ENCODE measurements at regions not wholly inside any gene's neighbourhood (a gene's known extent, or its start where the extent isn't known, plus 50 kb on each side); places are given as distances from the start of the nearest gene placed in this dataset.

DNA sequence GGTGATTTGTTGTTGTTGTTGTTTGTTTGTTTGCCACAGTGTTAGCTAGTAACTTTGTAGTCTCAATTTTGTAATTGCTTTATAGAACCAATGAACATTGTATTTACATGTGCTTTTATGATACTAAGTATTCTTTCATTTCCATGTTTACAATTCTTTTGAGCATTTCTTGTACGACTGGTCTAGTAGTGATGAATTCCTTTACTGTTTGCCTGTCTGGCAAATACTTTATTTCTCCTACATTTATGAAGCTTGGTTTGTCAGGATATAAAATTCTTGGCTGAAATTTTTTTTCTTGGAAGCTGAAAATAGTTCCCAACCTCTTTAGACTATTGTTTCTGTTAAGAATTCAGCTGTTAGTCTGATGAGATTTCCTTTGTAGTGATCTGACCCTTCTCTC is 55.6 kb upstream of the SNCAIP start:
- Histone ChIP-seq H3K27me3 (ENCODE audit: insufficient read depth, low read length) (no peaks in the 10 kb centered on the region), H3K4ac (ENCODE audit: low read depth, low read length) (no peak overlapping the region), H4K91ac (ENCODE audit: insufficient read length, low read depth, low read length) (no peak overlapping the region), H3K79me1 (ENCODE audit: insufficient read depth, low read depth, low read length, poor library complexity, severe bottlenecking) (no peaks in the 10 kb centered on the region), H4K20me1 (ENCODE audit: control insufficient read depth, insufficient read depth, insufficient read length) (no peaks in the 10 kb centered on the region), H2BK20ac (ENCODE audit: low read depth, low read length, poor library complexity, severe bottlenecking) (no peak overlapping the region), H2BK120ac (ENCODE audit: low read depth, low read length, poor library complexity, severe bottlenecking) (no peak overlapping the region), H3K27ac (ENCODE audit: insufficient read length, low read depth, low read length) (no peak overlapping the region), H3K9me3 (ENCODE audit: control insufficient read depth, low read depth, low read length) (no peaks in the 10 kb centered on the region), H3T11ph (ENCODE audit: low read length) (no peak overlapping the region), H3K4me2 (ENCODE audit: insufficient read depth, insufficient read length, low read length) (no peak overlapping the region), H2BK15ac (ENCODE audit: low read depth, low read length) (no peak overlapping the region), H3K4me1 (ENCODE audit: insufficient read depth, low read length) (no peaks in the 10 kb centered on the region), H3K56ac (ENCODE audit: insufficient read length, low read depth, low read length) (no peak overlapping the region), H4K5ac (ENCODE audit: insufficient read length, low read depth, low read length) (no peak overlapping the region), H3K79me2 (ENCODE audit: insufficient read depth, low read length) (no peaks in the 10 kb centered on the region), H3K23me2 (ENCODE audit: insufficient read length, low read depth, low read length, poor library complexity, severe bottlenecking) (no peaks in the 10 kb centered on the region), H3K18ac (ENCODE audit: insufficient read length, low read depth, low read length) (no peak overlapping the region), H3K9ac (ENCODE audit: extremely low read depth, insufficient read length, low read length) (no peak overlapping the region), H3K23ac (ENCODE audit: insufficient read length, low read depth, low read length) (no peak overlapping the region), H4K8ac (replicated peaks; ENCODE audit: insufficient read length, low read depth, low read length) (no peak overlapping the region), H2BK12ac (ENCODE audit: insufficient read length, low read depth, low read length) (no peak overlapping the region), H3K14ac (ENCODE audit: insufficient read depth, low read length) (no peak overlapping the region), H2AK5ac (ENCODE audit: insufficient read length, low read length) (no peak overlapping the region), H2BK5ac (ENCODE audit: insufficient read length, low read length) (no peak overlapping the region), H2AFZ (ENCODE audit: low read length) (no peak overlapping the region)
- H3K4me1 Mint-ChIP-seq: peaks cover 3 to 6% of the 10 kb centered on the region in 2 experiments; a peak in 2 of 4 replicates
- H3K36me3 Mint-ChIP-seq (ENCODE audit: insufficient read depth in 1 of 3, low read depth in 3 of 3): peaks cover 0 to 33% (median 8%) of the 10 kb centered on the region in 3 experiments; a peak in 6 of 7 replicates
- peaks cover 35 to 43% of the 10 kb centered on the region in 2 experiments for H3K9me3 Mint-ChIP-seq
- no peak for DNase-seq
- no peaks in the 10 kb centered on the region; the same call in 1 of the 2 replicates for H3K27me3 Mint-ChIP-seq (ENCODE audit: low read depth)
- H3K4me3 Mint-ChIP-seq: no peak overlapping the region
- no CpG with 5 or more reads among the region's 1 CpG for WGBS (ENCODE audit: extremely low coverage, insufficient read length, low lambda C conversion rate)
- TF ChIP-seq, protein P1, sequence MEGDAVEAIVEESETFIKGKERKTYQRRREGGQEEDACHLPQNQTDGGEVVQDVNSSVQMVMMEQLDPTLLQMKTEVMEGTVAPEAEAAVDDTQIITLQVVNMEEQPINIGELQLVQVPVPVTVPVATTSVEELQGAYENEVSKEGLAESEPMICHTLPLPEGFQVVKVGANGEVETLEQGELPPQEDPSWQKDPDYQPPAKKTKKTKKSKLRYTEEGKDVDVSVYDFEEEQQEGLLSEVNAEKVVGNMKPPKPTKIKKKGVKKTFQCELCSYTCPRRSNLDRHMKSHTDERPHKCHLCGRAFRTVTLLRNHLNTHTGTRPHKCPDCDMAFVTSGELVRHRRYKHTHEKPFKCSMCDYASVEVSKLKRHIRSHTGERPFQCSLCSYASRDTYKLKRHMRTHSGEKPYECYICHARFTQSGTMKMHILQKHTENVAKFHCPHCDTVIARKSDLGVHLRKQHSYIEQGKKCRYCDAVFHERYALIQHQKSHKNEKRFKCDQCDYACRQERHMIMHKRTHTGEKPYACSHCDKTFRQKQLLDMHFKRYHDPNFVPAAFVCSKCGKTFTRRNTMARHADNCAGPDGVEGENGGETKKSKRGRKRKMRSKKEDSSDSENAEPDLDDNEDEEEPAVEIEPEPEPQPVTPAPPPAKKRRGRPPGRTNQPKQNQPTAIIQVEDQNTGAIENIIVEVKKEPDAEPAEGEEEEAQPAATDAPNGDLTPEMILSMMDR (conservative IDR thresholded peaks at IDR 0.05): no peak
- H3K27ac Mint-ChIP-seq: no peak overlapping the region

Measured in H9 (cell line).